ENCODE measurements at regions not wholly inside any gene's neighbourhood (a gene's known extent, or its start where the extent isn't known, plus 50 kb on each side); places are given as distances from the start of the nearest gene placed in this dataset.

GRCh38 chr5:26719803-26720202, 318.6 kb downstream of the CDH9 start:
- no peak for TF ChIP-seq POLR2A (IDR thresholded peaks at IDR 0.05; ENCODE audit: extremely low read depth, insufficient read length)
- no peak for TF ChIP-seq CTCF (IDR thresholded peaks at IDR 0.05; ENCODE audit: low read depth, low read length)
- no peak for TF ChIP-seq MAX (IDR thresholded peaks at IDR 0.05; ENCODE audit: low read depth, low read length)
- no peak for TF ChIP-seq MYC (IDR thresholded peaks at IDR 0.05; ENCODE audit: low read depth, low read length)

All from NB4 (cell line).